HG02884 (cell line): ENCODE measurements at regions not wholly inside any gene's neighbourhood (a gene's known extent, or its start where the extent isn't known, plus 50 kb on each side); places are given as distances from the start of the nearest gene placed in this dataset.

ENCODE experiments used
- ATAC-seq: cut with Tn5 transposase; IDR thresholded peaks from one replicate; pipeline ENCODE4 v1.9.1; 2021; ENCODE audit warnings: mild to moderate bottlenecking, moderate library complexity; ENCODE audit not compliant: unreplicated experiment

GRCh38 chr1:221150996-221151395 is 271.8 kb downstream of the HLX start:
- no peak for ATAC-seq

- ATAC-seq = no peak
Measured at GRCh38 chr1:221154932-221155331, 275.7 kb downstream of the HLX start.

- ATAC-seq = peak; percentile 97
Measured at GRCh38 chr1:221157026-221157761, 278.0 kb downstream of the HLX start.

- ATAC-seq = no peak
Measured at GRCh38 chr1:221159608-221160007, 280.4 kb downstream of the HLX start.

GRCh38 chr1:221161571-221162041 is 282.4 kb downstream of the HLX start:
- ATAC-seq = no peak

- ATAC-seq = no peak
Measured at GRCh38 chr1:221162352-221162751, 283.1 kb downstream of the HLX start.

GRCh38 chr1:221162939-221163338 is 283.7 kb downstream of the HLX start:
- ATAC-seq = no peak

GRCh38 chr1:221164029-221164428 is 284.8 kb downstream of the HLX start:
- ATAC-seq = no peak

GRCh38 chr1:221164951-221165838 is 286.0 kb downstream of the HLX start:
- no peak for ATAC-seq

GRCh38 chr1:221165839-221166500 is 286.7 kb downstream of the HLX start:
- no peak for ATAC-seq

- ATAC-seq = peak; percentile 92
Measured at GRCh38 chr1:221166559-221167318, 287.5 kb downstream of the HLX start.

- ATAC-seq = no peak
Measured at GRCh38 chr1:221169447-221169889, 290.2 kb downstream of the HLX start.

GRCh38 chr1:221170171-221170570 is 290.9 kb downstream of the HLX start:
- no peak for ATAC-seq

- no peak for ATAC-seq
Measured at GRCh38 chr1:221171768-221172167, 292.5 kb downstream of the HLX start.

- ATAC-seq = no peak
Measured at GRCh38 chr1:221172841-221173240, 293.6 kb downstream of the HLX start.

- no peak for ATAC-seq
Measured at GRCh38 chr1:221174330-221174993, 295.2 kb downstream of the HLX start.

GRCh38 chr1:221175249-221175648 is 296.0 kb downstream of the HLX start:
- no peak for ATAC-seq

GRCh38 chr1:221180704-221181368 is 301.6 kb downstream of the HLX start:
- ATAC-seq = no peak

GRCh38 chr1:221182791-221183533 is 303.7 kb downstream of the HLX start:
- ATAC-seq = no peak
